Upper lobe of left lung (tissue), 4 donors: ENCODE measurements at regions not wholly inside any gene's neighbourhood (a gene's known extent, or its start where the extent isn't known, plus 50 kb on each side); places are given as distances from the start of the nearest gene placed in this dataset.

ENCODE experiments used
- CTCF ChIP-seq, 6 experiments: fragments of 450-650 bp in 4 of 6; fragments of 200-600 bp in 2 of 6; sonication (generic) in 2 of 6; IDR thresholded peaks; one replicate each; pipeline ENCODE4 v1.5.1; 2016 to 2019; ENCODE audit warnings: antibody characterized with exemption in 6 of 6
- EP300 ChIP-seq, 4 donors: sonication (generic); formaldehyde crosslinking; IDR thresholded peaks; one replicate each; pipeline ENCODE4 v1.5.1; 2017; ENCODE audit warnings: antibody characterized with exemption in 4 of 4, control low read depth in 2 of 4
- POLR2A ChIP-seq, 4 donors: fragments of 450-650 bp; IDR thresholded peaks; one replicate each; pipeline ENCODE4 v1.5.1; 2016 to 2017; ENCODE audit warnings: antibody characterized with exemption in 4 of 4, mild to moderate bottlenecking in 2 of 4
- POLR2AphosphoS5 ChIP-seq, 2 donors: sonication (generic); formaldehyde crosslinking; IDR thresholded peaks; one replicate each; pipeline ENCODE4 v1.5.1; 2017; ENCODE audit warnings: antibody characterized with exemption in 2 of 2

- TF ChIP-seq CTCF (IDR thresholded peaks at IDR 0.05) (no peak), POLR2A (IDR thresholded peaks at IDR 0.05) (no peak), POLR2AphosphoS5 (IDR thresholded peaks at IDR 0.05) (no peak), EP300 (IDR thresholded peaks at IDR 0.05) (no peak)
Observed at GRCh38 chr6:78462728-78463127, 404.6 kb upstream of the IRAK1BP1 start.
